A549 (cell line): ENCODE measurements at regions not wholly inside any gene's neighbourhood (a gene's known extent, or its start where the extent isn't known, plus 50 kb on each side); places are given as distances from the start of the nearest gene placed in this dataset.
A peak's percentile ranks its signal among the peaks of the same experiment; 100 is the strongest.
"Not testable (repeated sequence)": the region's sequence is repeated elsewhere in the genome, so short reads cannot be mapped to it uniquely, and the experiment has no call there.

Experiments
- ATAC-seq, 2 experiments: fragments of 200-7000 bp in 1 of 2; fragments of >200 bp in 1 of 2; cut with Nextera tagmentation in 1 of 2; cut with Tn5 transposase in 1 of 2; 3 replicates each; pipeline versions ENCODE4 v1.8.0 to v1.9.1; 2018 to 2020; ENCODE audit warnings: mild to moderate bottlenecking in 1 of 2, moderate library complexity in 1 of 2
- CTCF ChIA-PET: fragments of 300-600 bp; sonication (Branson Sonifier 250); formaldehyde crosslinking; extraction: SDS; loops from one replicate; lab custom pipeline; 2021; ENCODE audit warnings: antibody characterized with exemption, inconsistent platforms; lab: Yijun Ruan, JAX
- POLR2A ChIA-PET: fragments of 350-600 bp; formaldehyde crosslinking; extraction: SDS; loops from one replicate; lab custom pipeline; 2021; ENCODE audit warnings: antibody characterized with exemption, inconsistent platforms; lab: Yijun Ruan, JAX
- DNase-seq, 2 experiments: peaks; one replicate each; pipeline versions ENCODE4 v3.0.0 to v3.0.0-alpha.2; 2011 to 2016; ENCODE audit warnings: low read depth in 1 of 2, low spot score in 1 of 2
- FAIRE-seq: peaks from 2 replicates; lab custom pipeline; 2011; peaks lifted over from hg19 to GRCh38; lab: Jason Lieb, UNC
- H3K27ac ChIP-seq, 2 experiments: fragments of >200 bp; sonication (Bioruptor Twin); formaldehyde crosslinking; 3 replicates each; pipeline ENCODE4 v1.5.1; 2016 to 2017
- H3K4me1 ChIP-seq: fragments of >200 bp; sonication (Bioruptor Twin); formaldehyde crosslinking; 3 replicates; pipeline ENCODE4 v1.6.1; 2016
- H3K4me2 ChIP-seq: fragments of >200 bp; sonication (Bioruptor Twin); formaldehyde crosslinking; 3 replicates; pipeline ENCODE4 v1.6.1; 2016
- H3K4me3 ChIP-seq: fragments of >200 bp; sonication (Bioruptor Twin); formaldehyde crosslinking; 3 replicates; pipeline ENCODE4 v1.5.1; 2016
- H3K9me3 ChIP-seq: fragments of >200 bp; sonication (Bioruptor Twin); formaldehyde crosslinking; 3 replicates; pipeline ENCODE4 v1.6.1; 2016
- CEBPB ChIP-seq, 2 experiments: fragments of >200 bp in 1 of 2; sonication (Bioruptor Twin) in 1 of 2; formaldehyde crosslinking in 1 of 2; IDR thresholded peaks; 2 replicates each; pipeline ENCODE4 v1.6.1; 2012 to 2016
- FOSL2 ChIP-seq, 2 experiments: fragments of 450-650 bp in 1 of 2; fragments of >200 bp in 1 of 2; sonication (Bioruptor Twin) in 1 of 2; formaldehyde crosslinking; IDR thresholded peaks; 2 replicates each; pipeline versions ENCODE4 v1.5.0 to v1.6.1; 2016 to 2020; ENCODE audit warnings: mild to moderate bottlenecking in 1 of 2, moderate library complexity in 1 of 2
- JUN ChIP-seq, 2 experiments: fragments of >200 bp; sonication (Bioruptor Twin); formaldehyde crosslinking; IDR thresholded peaks; 2 replicates in 1 of 2; 3 replicates in 1 of 2; pipeline ENCODE4 v1.6.1; 2016 to 2017
- MAFK ChIP-seq: fragments of 450-650 bp; IDR thresholded peaks from 2 replicates; pipeline ENCODE4 v1.6.1; 2014; ENCODE audit not compliant: partially characterized antibody
- NFE2L2 ChIP-seq: fragments of 150-350 bp; conservative IDR thresholded peaks from 2 replicates; pipeline ENCODE4 v1.6.1; 2014; ENCODE audit warnings: low read length
- TP53 ChIP-seq: fragments of 250-450 bp; sonication (Bioruptor Pico); IDR thresholded peaks from 2 replicates; pipeline ENCODE4 v1.5.0; 2021; ENCODE audit warnings: mild to moderate bottlenecking, moderate library complexity
- WGBS: methylation state at CpG from one replicate; pipeline ENCODE4 v1.1.6; 2017; ENCODE audit errors: missing lambda C conversion rate; 5-methylcytosine and 5-hydroxymethylcytosine counted together
- TF ChIP-seq, protein P1 (sequence below): fragments of 200-600 bp; sonication (generic); IDR thresholded peaks from 2 replicates; pipeline ENCODE4 v1.6.1; 2016; ENCODE audit warnings: antibody characterized with exemption, mild to moderate bottlenecking, moderate library complexity
- TF ChIP-seq, protein P2 (sequence below): fragments of 450-650 bp; IDR thresholded peaks from 2 replicates; pipeline ENCODE4 v1.6.1; 2014; ENCODE audit warnings: antibody characterized with exemption

- H3K4me3 ChIP-seq, H3K4me1 ChIP-seq, H3K27ac ChIP-seq, CTCF ChIA-PET, FAIRE-seq, ATAC-seq, H3K4me2 ChIP-seq, H3K9me3 ChIP-seq, POLR2A ChIA-PET, DNase-seq: not testable (repeated sequence)
- WGBS, result 8% methylated on average over 3 of the region's 3 CpGs
Measured at GRCh38 chrX:76774912-76775311, 347.4 kb downstream of the MAGEE1 start.

- Histone ChIP-seq H3K4me1 (no peaks in the 10 kb centered on the region; the same call in 2 of the 3 replicates), H3K4me3 (no peak overlapping the region), H3K27ac (no peak overlapping the region), H3K4me2 (no peak overlapping the region), H3K9me3 (no peaks in the 10 kb centered on the region)
- FAIRE-seq (no peak), DNase-seq (peak in 1 of 2 experiments; percentile 9), ATAC-seq (no peak)
- CTCF ChIA-PET, result no interaction called here
- POLR2A ChIA-PET, result no interaction called here
- peak; percentile 32 for TF ChIP-seq MAFK
- TF ChIP-seq, protein P1, sequence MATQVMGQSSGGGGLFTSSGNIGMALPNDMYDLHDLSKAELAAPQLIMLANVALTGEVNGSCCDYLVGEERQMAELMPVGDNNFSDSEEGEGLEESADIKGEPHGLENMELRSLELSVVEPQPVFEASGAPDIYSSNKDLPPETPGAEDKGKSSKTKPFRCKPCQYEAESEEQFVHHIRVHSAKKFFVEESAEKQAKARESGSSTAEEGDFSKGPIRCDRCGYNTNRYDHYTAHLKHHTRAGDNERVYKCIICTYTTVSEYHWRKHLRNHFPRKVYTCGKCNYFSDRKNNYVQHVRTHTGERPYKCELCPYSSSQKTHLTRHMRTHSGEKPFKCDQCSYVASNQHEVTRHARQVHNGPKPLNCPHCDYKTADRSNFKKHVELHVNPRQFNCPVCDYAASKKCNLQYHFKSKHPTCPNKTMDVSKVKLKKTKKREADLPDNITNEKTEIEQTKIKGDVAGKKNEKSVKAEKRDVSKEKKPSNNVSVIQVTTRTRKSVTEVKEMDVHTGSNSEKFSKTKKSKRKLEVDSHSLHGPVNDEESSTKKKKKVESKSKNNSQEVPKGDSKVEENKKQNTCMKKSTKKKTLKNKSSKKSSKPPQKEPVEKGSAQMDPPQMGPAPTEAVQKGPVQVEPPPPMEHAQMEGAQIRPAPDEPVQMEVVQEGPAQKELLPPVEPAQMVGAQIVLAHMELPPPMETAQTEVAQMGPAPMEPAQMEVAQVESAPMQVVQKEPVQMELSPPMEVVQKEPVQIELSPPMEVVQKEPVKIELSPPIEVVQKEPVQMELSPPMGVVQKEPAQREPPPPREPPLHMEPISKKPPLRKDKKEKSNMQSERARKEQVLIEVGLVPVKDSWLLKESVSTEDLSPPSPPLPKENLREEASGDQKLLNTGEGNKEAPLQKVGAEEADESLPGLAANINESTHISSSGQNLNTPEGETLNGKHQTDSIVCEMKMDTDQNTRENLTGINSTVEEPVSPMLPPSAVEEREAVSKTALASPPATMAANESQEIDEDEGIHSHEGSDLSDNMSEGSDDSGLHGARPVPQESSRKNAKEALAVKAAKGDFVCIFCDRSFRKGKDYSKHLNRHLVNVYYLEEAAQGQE, result no peak
- WGBS, result 6% methylated on average over 2 of the region's 2 CpGs
Measured at GRCh38 chrX:76796311-76796710, 368.8 kb downstream of the MAGEE1 start.

DNA sequence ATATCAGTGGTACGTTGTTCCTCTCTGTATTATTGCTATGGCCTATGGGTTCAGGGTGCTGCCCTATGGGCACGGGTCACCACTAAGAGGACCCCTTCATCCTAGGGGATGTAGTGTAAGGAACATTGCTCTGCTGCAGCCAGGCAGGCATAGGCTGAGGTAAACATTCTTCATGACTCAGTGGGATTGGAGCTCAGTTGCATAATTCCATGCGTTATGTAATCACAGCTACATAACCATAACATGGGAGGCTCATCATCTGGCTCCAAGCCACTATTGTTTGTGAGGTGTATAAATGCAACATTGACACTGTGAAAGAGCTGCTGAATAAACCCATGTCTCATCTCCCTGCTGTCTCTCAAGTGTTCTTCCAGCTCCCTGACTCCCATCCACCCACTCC is 375.2 kb downstream of the MAGEE1 start:
- CTCF ChIA-PET, result interaction anchor here (0.6 kb wide), 1 partner anchor 63 kb away, joined by 3 read pairs; no protein-coding TSS in a partner anchor
- WGBS, result 0% methylated on average over 3 of the region's 3 CpGs
- DNase-seq, result peak; percentile 1 to 55

GRCh38 chrX:76815754-76816153 is 388.2 kb downstream of the MAGEE1 start:
- ATAC-seq, result no peak
- no peak overlapping the region for H3K27ac ChIP-seq
- DNase-seq, result no peak
- 0 out of 2 replicates have a peak, but pooled peaks have one; percentile 40 for TF ChIP-seq NFE2L2
- TF ChIP-seq, protein P2, sequence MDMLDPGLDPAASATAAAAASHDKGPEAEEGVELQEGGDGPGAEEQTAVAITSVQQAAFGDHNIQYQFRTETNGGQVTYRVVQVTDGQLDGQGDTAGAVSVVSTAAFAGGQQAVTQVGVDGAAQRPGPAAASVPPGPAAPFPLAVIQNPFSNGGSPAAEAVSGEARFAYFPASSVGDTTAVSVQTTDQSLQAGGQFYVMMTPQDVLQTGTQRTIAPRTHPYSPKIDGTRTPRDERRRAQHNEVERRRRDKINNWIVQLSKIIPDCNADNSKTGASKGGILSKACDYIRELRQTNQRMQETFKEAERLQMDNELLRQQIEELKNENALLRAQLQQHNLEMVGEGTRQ, result no peak
- peak; percentile 62 for TF ChIP-seq MAFK
- TF ChIP-seq, all 56 proteins: peak for 2
- Histone ChIP-seq H3K9me3 (no peaks in the 10 kb centered on the region), H3K4me2 (no peak overlapping the region), H3K4me1 (no peaks in the 10 kb centered on the region), H3K4me3 (no peak overlapping the region)
- ChIA-PET CTCF (no interaction called here), POLR2A (no interaction called here)
- 33% methylated on average over 3 of the region's 3 CpGs for WGBS
- peak; percentile 88 for FAIRE-seq

More for the DNA sequence above, 375.2 kb downstream of the MAGEE1 start:
- TF ChIP-seq FOSL2 (IDR thresholded peaks at IDR 0.05) (peak; percentile 6; the same call in 1 of the 2 replicates), FOSL2 (CRISPR knock-in tag; IDR thresholded peaks at IDR 0.05) (no peak), TP53 (no peak), JUN (IDR thresholded peaks at IDR 0.05) (no peak), CEBPB (IDR thresholded peaks at IDR 0.05) (peak; percentile 64 to 89)
- ATAC-seq (peak; percentile 33 to 71; a peak in 4 of 6 replicates), FAIRE-seq (no peak)
- H3K4me1 ChIP-seq, result no peaks in the 10 kb centered on the region; the same call in 2 of the 3 replicates
- peak overlapping the region; percentile 34; the same call in 1 of the 3 replicates for H3K4me2 ChIP-seq
- no peak overlapping the region for H3K27ac ChIP-seq
- H3K4me3 ChIP-seq, result no peak overlapping the region
- POLR2A ChIA-PET, result no interaction called here
- no peaks in the 10 kb centered on the region for H3K9me3 ChIP-seq

GRCh38 chrX:76817279-76817678 is 389.8 kb downstream of the MAGEE1 start:
- H3K9me3 ChIP-seq, POLR2A ChIA-PET, H3K4me2 ChIP-seq, CTCF ChIA-PET, ATAC-seq, H3K4me1 ChIP-seq, FAIRE-seq, H3K27ac ChIP-seq, DNase-seq, H3K4me3 ChIP-seq: not testable (repeated sequence)
- no CpG with 5 or more reads among the region's 1 CpG for WGBS
